ENCODE measurements at regions not wholly inside any gene's neighbourhood (a gene's known extent, or its start where the extent isn't known, plus 50 kb on each side); places are given as distances from the start of the nearest gene placed in this dataset.

GRCh38 chr13:72386138-72386684, 341.2 kb downstream of the MZT1 start:
- no peaks in the 10 kb centered on the region for H3K79me2 ChIP-seq (ENCODE audit: insufficient read depth)
- DNase-seq = no peak
- ChIA-PET CTCF (interaction anchor here (0.9 kb wide), 1 partner anchor 24 kb away, joined by 3 read pairs; no protein-coding TSS in a partner anchor), POLR2A (no interaction called here)
- H3K4me1 ChIP-seq (ENCODE audit: control insufficient read depth in 1 of 2, insufficient read depth in 2 of 2, low read depth in 1 of 2, low read length in 1 of 2) = no peaks in the 10 kb centered on the region
- H3K9ac ChIP-seq = no peak overlapping the region
- H3F3A ChIP-seq (replicated peaks; ENCODE audit: insufficient read depth) = no peaks in the 10 kb centered on the region
- H3K4me3 ChIP-seq (ENCODE audit: low read depth in 2 of 2, low read length in 1 of 2) = no peak overlapping the region
- WGBS (ENCODE audit: low lambda C conversion rate) = 85% methylated on average over 5 of the region's 5 CpGs
- no peaks in the 10 kb centered on the region for H3K9me2 ChIP-seq
- no peaks in the 10 kb centered on the region for H3K27me3 ChIP-seq (ENCODE audit: insufficient read depth)
- no peak overlapping the region for H3K4me2 ChIP-seq
- H3K27ac ChIP-seq (ENCODE audit: low read depth in 2 of 2, low read length in 1 of 2) = no peak overlapping the region
- no peaks in the 10 kb centered on the region for H3K9me3 ChIP-seq
- no peak overlapping the region for H2AFZ ChIP-seq (ENCODE audit: low read depth)
- no peak for TF ChIP-seq MEF2A (IDR thresholded peaks at IDR 0.05; ENCODE audit: borderline replicate concordance, low read depth)
- H4K20me1 ChIP-seq (ENCODE audit: insufficient read depth) = no peaks in the 10 kb centered on the region
- H3K36me3 ChIP-seq (replicated peaks in 1 of 2; ENCODE audit: control insufficient read depth in 1 of 2, insufficient read depth in 2 of 2, low read length in 1 of 2) = no peaks in the 10 kb centered on the region

GRCh38 chr13:72384879-72385278, 342.6 kb downstream of the MZT1 start:
- Histone ChIP-seq H3K4me1 (ENCODE audit: control insufficient read depth in 1 of 2, insufficient read depth in 2 of 2, low read depth in 1 of 2, low read length in 1 of 2) (no peaks in the 10 kb centered on the region), H3K9me2 (no peaks in the 10 kb centered on the region), H3K36me3 (replicated peaks in 1 of 2; ENCODE audit: control insufficient read depth in 1 of 2, insufficient read depth in 2 of 2, low read length in 1 of 2) (no peaks in the 10 kb centered on the region), H3F3A (replicated peaks; ENCODE audit: insufficient read depth) (no peaks in the 10 kb centered on the region), H3K9me3 (no peaks in the 10 kb centered on the region), H3K27ac (ENCODE audit: low read depth in 2 of 2, low read length in 1 of 2) (no peak overlapping the region), H3K4me2 (no peak overlapping the region), H3K27me3 (ENCODE audit: insufficient read depth) (no peaks in the 10 kb centered on the region), H2AFZ (ENCODE audit: low read depth) (peak overlapping the region; percentile 65), H3K4me3 (ENCODE audit: low read depth in 2 of 2, low read length in 1 of 2) (no peak overlapping the region), H3K9ac (no peak overlapping the region), H4K20me1 (ENCODE audit: insufficient read depth) (no peaks in the 10 kb centered on the region), H3K79me2 (ENCODE audit: insufficient read depth) (no peaks in the 10 kb centered on the region)
- no peak for DNase-seq
- WGBS (ENCODE audit: low lambda C conversion rate) = 77% methylated on average over 5 of the region's 5 CpGs
- ChIA-PET POLR2A (no interaction called here), CTCF (no interaction called here)
- TF ChIP-seq YY1 (IDR thresholded peaks at IDR 0.05; ENCODE audit: low read depth) (no peak), PBX3 (IDR thresholded peaks at IDR 0.05) (peak; percentile 15; the same call in 1 of the 2 replicates), RCOR1 (IDR thresholded peaks at IDR 0.05; ENCODE audit: low read length) (no peak), FOXM1 (IDR thresholded peaks at IDR 0.05; ENCODE audit: low read depth) (no peak)

GRCh38 chr13:72384186-72384823, 343.1 kb downstream of the MZT1 start:
- 85% methylated on average over 4 of the region's 4 CpGs for WGBS (ENCODE audit: low lambda C conversion rate)
- CTCF ChIA-PET = interaction anchor here (0.8 to 1.2 kb wide), 2 partner anchors 22 to 314 kb away, joined by 3 read pairs; no protein-coding TSS in a partner anchor
- DNase-seq = no peak

More at GRCh38 chr13:72384186-72384823, 343.1 kb downstream of the MZT1 start:
- Histone ChIP-seq H3K79me2 (ENCODE audit: insufficient read depth) (no peaks in the 10 kb centered on the region), H3K27me3 (ENCODE audit: insufficient read depth) (no peaks in the 10 kb centered on the region), H3F3A (replicated peaks; ENCODE audit: insufficient read depth) (no peaks in the 10 kb centered on the region), H3K9me2 (no peaks in the 10 kb centered on the region), H3K4me2 (no peak overlapping the region), H3K36me3 (replicated peaks in 1 of 2; ENCODE audit: control insufficient read depth in 1 of 2, insufficient read depth in 2 of 2, low read length in 1 of 2) (no peaks in the 10 kb centered on the region), H3K27ac (ENCODE audit: low read depth in 2 of 2, low read length in 1 of 2) (no peak overlapping the region), H2AFZ (ENCODE audit: low read depth) (peak overlapping the region; percentile 65; the same call in 1 of the 2 replicates), H4K20me1 (ENCODE audit: insufficient read depth) (no peaks in the 10 kb centered on the region), H3K4me1 (ENCODE audit: control insufficient read depth in 1 of 2, insufficient read depth in 2 of 2, low read depth in 1 of 2, low read length in 1 of 2) (no peaks in the 10 kb centered on the region), H3K4me3 (ENCODE audit: low read depth in 2 of 2, low read length in 1 of 2) (no peak overlapping the region), H3K9me3 (no peaks in the 10 kb centered on the region), H3K9ac (no peak overlapping the region)
- POLR2A ChIA-PET = no interaction called here
- TF ChIP-seq CTCF (IDR thresholded peaks at IDR 0.05) (no peak), TAF1 (IDR thresholded peaks at IDR 0.05; ENCODE audit: borderline replicate concordance, low read depth, low read length) (no peak), TCF12 (IDR thresholded peaks at IDR 0.05) (no peak), GABPA (IDR thresholded peaks at IDR 0.05; ENCODE audit: low read depth) (no peak), IRF3 (IDR thresholded peaks at IDR 0.05; ENCODE audit: low read depth, low read length) (no peak), POLR2AphosphoS5 (IDR thresholded peaks at IDR 0.05; ENCODE audit: low read depth, low read length) (no peak), RFX5 (IDR thresholded peaks at IDR 0.05; ENCODE audit: low read length) (no peak)

Data from SK-N-SH (cell line).